ENCODE measurements at regions not wholly inside any gene's neighbourhood (a gene's known extent, or its start where the extent isn't known, plus 50 kb on each side); places are given as distances from the start of the nearest gene placed in this dataset.
A peak's percentile ranks its signal among the peaks of the same experiment; 100 is the strongest.

GRCh38 chr6:125570526-125570925 is 178.9 kb upstream of the HEY2 start:
- H3K14ac ChIP-seq (ENCODE audit: low read length) = no peak overlapping the region
- no CpG with 5 or more reads among the region's 2 CpGs for WGBS (ENCODE audit: extremely low coverage, insufficient coverage, insufficient read length)

GRCh38 chr6:125571207-125571755 is 178.2 kb upstream of the HEY2 start:
- Histone ChIP-seq H2BK120ac (ENCODE audit: insufficient read depth, low read length, poor library complexity) (no peak overlapping the region), H3K27me3 (ENCODE audit: insufficient read depth, low read length) (no peaks in the 10 kb centered on the region), H3K9ac (ENCODE audit: low read length) (no peak overlapping the region), H4K8ac (ENCODE audit: low read depth, low read length) (no peak overlapping the region), H3K36me3 (ENCODE audit: control insufficient read depth in 1 of 2, insufficient read depth in 2 of 2, low read length in 2 of 2) (no peaks in the 10 kb centered on the region), H2BK5ac (ENCODE audit: low read depth, low read length, poor library complexity) (no peak overlapping the region), H2BK12ac (ENCODE audit: low read length) (no peak overlapping the region), H3K9me3 (ENCODE audit: insufficient read depth, low read depth, low read length) (no peaks in the 10 kb centered on the region), H3K27ac (ENCODE audit: low read depth, low read length) (no peak overlapping the region), H2AFZ (ENCODE audit: insufficient read depth, low read length, poor library complexity) (no peak overlapping the region), H3K4me1 (ENCODE audit: control insufficient read depth in 1 of 2, insufficient read depth in 2 of 2, low read length in 2 of 2) (no peaks in the 10 kb centered on the region), H3K79me1 (ENCODE audit: low read length) (no peaks in the 10 kb centered on the region), H2AK5ac (ENCODE audit: low read length) (no peak overlapping the region), H3K18ac (ENCODE audit: low read length) (no peak overlapping the region), H4K91ac (ENCODE audit: low read depth, low read length) (no peak overlapping the region), H4K12ac (ENCODE audit: low read depth, low read length) (no peak overlapping the region), H3K14ac (ENCODE audit: low read length) (no peak overlapping the region), H3K4me3 (ENCODE audit: low read depth, low read length) (no peak overlapping the region), H3K23ac (ENCODE audit: low read length) (no peak overlapping the region), H3K4ac (ENCODE audit: low read depth, low read length) (no peak overlapping the region), H3K4me2 (ENCODE audit: low read length) (no peak overlapping the region), H3K79me2 (ENCODE audit: control insufficient read depth, insufficient read depth, low read length, poor library complexity) (no peaks in the 10 kb centered on the region)
- whole genome bisulfite sequencing (ENCODE audit: extremely low coverage, insufficient coverage, insufficient read length) = no CpG with 5 or more reads among the region's 2 CpGs
- no peak for DNase-seq

More at GRCh38 chr6:125570526-125570925, 178.9 kb upstream of the HEY2 start:
- Histone ChIP-seq H3K27me3 (ENCODE audit: insufficient read depth, low read length) (no peaks in the 10 kb centered on the region), H4K12ac (ENCODE audit: low read depth, low read length) (no peak overlapping the region), H3K79me1 (ENCODE audit: low read length) (no peaks in the 10 kb centered on the region), H3K18ac (ENCODE audit: low read length) (no peak overlapping the region), H2AFZ (ENCODE audit: insufficient read depth, low read length, poor library complexity) (no peak overlapping the region), H4K91ac (ENCODE audit: low read depth, low read length) (no peak overlapping the region), H2BK5ac (ENCODE audit: low read depth, low read length, poor library complexity) (peak overlapping the region; percentile 2), H3K9me3 (ENCODE audit: insufficient read depth, low read depth, low read length) (no peaks in the 10 kb centered on the region), H2BK12ac (ENCODE audit: low read length) (peak overlapping the region; percentile 5), H4K8ac (ENCODE audit: low read depth, low read length) (no peak overlapping the region), H3K9ac (ENCODE audit: low read length) (no peak overlapping the region), H2BK120ac (ENCODE audit: insufficient read depth, low read length, poor library complexity) (no peak overlapping the region), H3K4me3 (ENCODE audit: low read depth, low read length) (no peak overlapping the region), H3K79me2 (ENCODE audit: control insufficient read depth, insufficient read depth, low read length, poor library complexity) (no peaks in the 10 kb centered on the region), H3K36me3 (ENCODE audit: control insufficient read depth in 1 of 2, insufficient read depth in 2 of 2, low read length in 2 of 2) (no peaks in the 10 kb centered on the region), H3K27ac (ENCODE audit: low read depth, low read length) (no peak overlapping the region), H3K23ac (ENCODE audit: low read length) (no peak overlapping the region), H3K4me1 (ENCODE audit: control insufficient read depth in 1 of 2, insufficient read depth in 2 of 2, low read length in 2 of 2) (no peaks in the 10 kb centered on the region), H3K4ac (ENCODE audit: low read depth, low read length) (no peak overlapping the region), H3K4me2 (ENCODE audit: low read length) (no peak overlapping the region), H2AK5ac (ENCODE audit: low read length) (no peak overlapping the region)
- no peak for DNase-seq

- Histone ChIP-seq H2BK12ac (ENCODE audit: low read length) (peak overlapping the region; percentile 74), H3K27ac (ENCODE audit: low read depth, low read length) (no peak overlapping the region), H3K36me3 (ENCODE audit: control insufficient read depth in 1 of 2, insufficient read depth in 2 of 2, low read length in 2 of 2) (no peaks in the 10 kb centered on the region), H3K14ac (ENCODE audit: low read length) (no peak overlapping the region), H3K4me1 (ENCODE audit: control insufficient read depth in 1 of 2, insufficient read depth in 2 of 2, low read length in 2 of 2) (no peaks in the 10 kb centered on the region), H2BK120ac (ENCODE audit: insufficient read depth, low read length, poor library complexity) (no peak overlapping the region), H2AK5ac (ENCODE audit: low read length) (no peak overlapping the region), H3K9ac (ENCODE audit: low read length) (peak overlapping the region; percentile 11), H3K4me3 (ENCODE audit: low read depth, low read length) (no peak overlapping the region), H3K18ac (ENCODE audit: low read length) (no peak overlapping the region), H4K91ac (ENCODE audit: low read depth, low read length) (peak overlapping the region; percentile 22), H3K9me3 (ENCODE audit: insufficient read depth, low read depth, low read length) (no peaks in the 10 kb centered on the region), H3K79me2 (ENCODE audit: control insufficient read depth, insufficient read depth, low read length, poor library complexity) (no peaks in the 10 kb centered on the region), H3K4me2 (ENCODE audit: low read length) (no peak overlapping the region), H3K4ac (ENCODE audit: low read depth, low read length) (no peak overlapping the region), H2AFZ (ENCODE audit: insufficient read depth, low read length, poor library complexity) (no peak overlapping the region), H2BK5ac (ENCODE audit: low read depth, low read length, poor library complexity) (no peak overlapping the region), H3K27me3 (ENCODE audit: insufficient read depth, low read length) (no peaks in the 10 kb centered on the region), H4K12ac (ENCODE audit: low read depth, low read length) (no peak overlapping the region), H3K79me1 (ENCODE audit: low read length) (no peaks in the 10 kb centered on the region), H3K23ac (ENCODE audit: low read length) (no peak overlapping the region), H4K8ac (ENCODE audit: low read depth, low read length) (no peak overlapping the region)
- WGBS (ENCODE audit: extremely low coverage, insufficient coverage, insufficient read length) = no CpG with 5 or more reads among the region's 7 CpGs
- peak; percentile 50 to 61 for DNase-seq
These were observed 174.8 kb upstream of the HEY2 start for GRCh38 chr6:125574604-125575003.

GRCh38 chr6:125577124-125577662 is 172.2 kb upstream of the HEY2 start:
- H3K18ac ChIP-seq (ENCODE audit: low read length) = no peak overlapping the region
- no peak overlapping the region for H2BK5ac ChIP-seq (ENCODE audit: low read depth, low read length, poor library complexity)
- H2AFZ ChIP-seq (ENCODE audit: insufficient read depth, low read length, poor library complexity) = no peak overlapping the region
- no peak overlapping the region for H4K12ac ChIP-seq (ENCODE audit: low read depth, low read length)
- no CpG with 5 or more reads among the region's 3 CpGs for WGBS (ENCODE audit: extremely low coverage, insufficient coverage, insufficient read length)
- H3K4me3 ChIP-seq (ENCODE audit: low read depth, low read length) = no peak overlapping the region
- H2BK12ac ChIP-seq (ENCODE audit: low read length) = no peak overlapping the region
- H3K4me1 ChIP-seq (ENCODE audit: control insufficient read depth in 1 of 2, insufficient read depth in 2 of 2, low read length in 2 of 2) = peaks cover 2% of the 10 kb centered on the region in 2 experiments
- H4K91ac ChIP-seq (ENCODE audit: low read depth, low read length) = no peak overlapping the region
- H2BK120ac ChIP-seq (ENCODE audit: insufficient read depth, low read length, poor library complexity) = no peak overlapping the region
- no peak overlapping the region for H3K4ac ChIP-seq (ENCODE audit: low read depth, low read length)
- H3K27ac ChIP-seq (ENCODE audit: low read depth, low read length) = no peak overlapping the region
- no peak overlapping the region for H2AK5ac ChIP-seq (ENCODE audit: low read length)
- peaks cover 2% of the 10 kb centered on the region for H3K79me1 ChIP-seq (ENCODE audit: low read length)
- no peak for DNase-seq
- no peaks in the 10 kb centered on the region for H3K9me3 ChIP-seq (ENCODE audit: insufficient read depth, low read depth, low read length)
- H3K9ac ChIP-seq (ENCODE audit: low read length) = no peak overlapping the region
- H3K23ac ChIP-seq (ENCODE audit: low read length) = no peak overlapping the region
- no peak overlapping the region for H4K8ac ChIP-seq (ENCODE audit: low read depth, low read length)
- H3K36me3 ChIP-seq (ENCODE audit: control insufficient read depth in 1 of 2, insufficient read depth in 2 of 2, low read length in 2 of 2) = no peaks in the 10 kb centered on the region
- no peaks in the 10 kb centered on the region for H3K27me3 ChIP-seq (ENCODE audit: insufficient read depth, low read length)
- H3K79me2 ChIP-seq (ENCODE audit: control insufficient read depth, insufficient read depth, low read length, poor library complexity) = no peaks in the 10 kb centered on the region
- H3K14ac ChIP-seq (ENCODE audit: low read length) = no peak overlapping the region
- H3K4me2 ChIP-seq (ENCODE audit: low read length) = no peak overlapping the region

All from trophoblast cell (in vitro differentiated cells and primary cell).